Caco-2 (cell line): ENCODE measurements at regions not wholly inside any gene's neighbourhood (a gene's known extent, or its start where the extent isn't known, plus 50 kb on each side); places are given as distances from the start of the nearest gene placed in this dataset.
A peak's percentile ranks its signal among the peaks of the same experiment; 100 is the strongest.

Experiments used
- BruUV-seq: library from RNA; stranded (reverse); fragments of 400-500 nt; replicated peaks from 2 replicates; lab custom pipeline; 2021; lab: Mats Ljungman, UMichigan
- CTCF ChIA-PET: fragments of 300-600 bp; sonication (Branson Sonifier 250); formaldehyde crosslinking; loops from one replicate; lab custom pipeline; 2022; ENCODE audit warnings: antibody characterized with exemption; lab: Charles Lee
- POLR2A ChIA-PET: fragments of 300-600 bp; sonication (Branson Sonifier 250); formaldehyde crosslinking; loops from one replicate; lab custom pipeline; 2022; ENCODE audit warnings: antibody characterized with exemption; lab: Charles Lee
- DNase-seq, 2 experiments: peaks; one replicate each; pipeline versions ENCODE4 v3.0.0 to v3.0.0-alpha.2; 2020 to 2022
- H3K27me3 ChIP-seq: replicated peaks from 2 replicates; pipeline ENCODE4 v1.6.0; 2011; ENCODE audit warnings: low read length; ENCODE audit not compliant: control insufficient read depth, insufficient read depth
- H3K36me3 ChIP-seq: 2 replicates; pipeline ENCODE4 v1.5.1; 2011; ENCODE audit warnings: low read length; ENCODE audit not compliant: control insufficient read depth, insufficient read depth
- H3K4me1 ChIP-seq: fragments of 250-450 bp; sonication (Bioruptor Pico); 2 replicates; pipeline ENCODE4 v1.5.1; 2020; ENCODE audit warnings: mild to moderate bottlenecking
- H3K4me3 ChIP-seq: 2 replicates; pipeline ENCODE4 v1.5.1; 2011; ENCODE audit warnings: low read depth, mild to moderate bottlenecking, control low read depth, low read length
- H3K9me3 ChIP-seq: fragments of 250-450 bp; sonication (Bioruptor Pico); 2 replicates; pipeline ENCODE4 v1.5.1; 2020; ENCODE audit warnings: mild to moderate bottlenecking, moderate library complexity
- H3K27ac Mint-ChIP-seq: one replicate; pipeline ENCODE4 v1.8.0; 2022; ENCODE audit warnings: mixed read lengths; ENCODE audit not compliant: unreplicated experiment
- H3K27me3 Mint-ChIP-seq: one replicate; pipeline ENCODE4 v1.8.0; 2022; ENCODE audit warnings: mixed read lengths; ENCODE audit not compliant: insufficient read depth, unreplicated experiment
- H3K36me3 Mint-ChIP-seq: one replicate; pipeline ENCODE4 v1.8.0; 2022; ENCODE audit warnings: mild to moderate bottlenecking, mixed read lengths; ENCODE audit not compliant: insufficient read depth, unreplicated experiment
- H3K4me1 Mint-ChIP-seq: one replicate; pipeline ENCODE4 v1.8.0; 2022; ENCODE audit warnings: low read depth, mixed read lengths; ENCODE audit not compliant: unreplicated experiment
- H3K4me3 Mint-ChIP-seq: one replicate; pipeline ENCODE4 v1.8.0; 2022; ENCODE audit warnings: mild to moderate bottlenecking, moderate library complexity, mixed read lengths; ENCODE audit not compliant: unreplicated experiment
- H3K9me3 Mint-ChIP-seq: one replicate; pipeline ENCODE4 v1.8.0; 2022; ENCODE audit warnings: mixed read lengths; ENCODE audit not compliant: unreplicated experiment
- CTCF ChIP-seq, 2 experiments: fragments of 200-600 bp in 1 of 2; IDR thresholded peaks; 1 replicate in 1 of 2; 2 replicates in 1 of 2; pipeline versions ENCODE4 v1.5.1 to v1.8.0; 2011 to 2022; ENCODE audit warnings: antibody characterized with exemption in 1 of 2, control low read depth in 1 of 2, inconsistent platforms in 1 of 2, low read depth in 1 of 2, low read length in 1 of 2, mild to moderate bottlenecking in 1 of 2, moderate library complexity in 1 of 2; ENCODE audit not compliant: insufficient read depth in 1 of 2, severe bottlenecking in 1 of 2, unreplicated experiment in 1 of 2
- intact Hi-C: fragments of 100-400 bp; cut with micrococcal nuclease; formaldehyde crosslinking; loops from one replicate; pipeline ENCODE4 v1.10.0; 2022; ENCODE audit not compliant: unreplicated experiment

GRCh38 chr9:105114964-105115728 lies 129.3 kb upstream of the SLC44A1 start:
- intact Hi-C loops: loop anchor here (1.0 kb wide), 1 partner anchor 39 kb away; no protein-coding TSS in a partner anchor
- H3K27ac Mint-ChIP-seq: no peak overlapping the region
- BruUV-seq: no TSS peak
- no peak overlapping the region for H3K4me3 Mint-ChIP-seq
- Histone ChIP-seq H3K36me3 (no peaks in the 10 kb centered on the region), H3K4me1 (peaks cover 12% of the 10 kb centered on the region), H3K4me3 (no peak overlapping the region), H3K27me3 (no peaks in the 10 kb centered on the region), H3K9me3 (no peaks in the 10 kb centered on the region)
- CTCF ChIA-PET: interaction anchor here (0.7 kb wide), 1 partner anchor 69 kb away, joined by 3 read pairs; no protein-coding TSS in a partner anchor
- no peak for TF ChIP-seq CTCF (IDR thresholded peaks at IDR 0.05; ENCODE audit: insufficient read depth in 1 of 2, low read depth in 1 of 2, low read length in 1 of 2, severe bottlenecking in 1 of 2, unreplicated experiment in 1 of 2)
- H3K27me3 Mint-ChIP-seq: no peaks in the 10 kb centered on the region
- no peak for DNase-seq
- peaks cover 8% of the 10 kb centered on the region for H3K4me1 Mint-ChIP-seq
- POLR2A ChIA-PET: no interaction called here
- H3K36me3 Mint-ChIP-seq: no peaks in the 10 kb centered on the region
- H3K9me3 Mint-ChIP-seq: no peaks in the 10 kb centered on the region

DNA sequence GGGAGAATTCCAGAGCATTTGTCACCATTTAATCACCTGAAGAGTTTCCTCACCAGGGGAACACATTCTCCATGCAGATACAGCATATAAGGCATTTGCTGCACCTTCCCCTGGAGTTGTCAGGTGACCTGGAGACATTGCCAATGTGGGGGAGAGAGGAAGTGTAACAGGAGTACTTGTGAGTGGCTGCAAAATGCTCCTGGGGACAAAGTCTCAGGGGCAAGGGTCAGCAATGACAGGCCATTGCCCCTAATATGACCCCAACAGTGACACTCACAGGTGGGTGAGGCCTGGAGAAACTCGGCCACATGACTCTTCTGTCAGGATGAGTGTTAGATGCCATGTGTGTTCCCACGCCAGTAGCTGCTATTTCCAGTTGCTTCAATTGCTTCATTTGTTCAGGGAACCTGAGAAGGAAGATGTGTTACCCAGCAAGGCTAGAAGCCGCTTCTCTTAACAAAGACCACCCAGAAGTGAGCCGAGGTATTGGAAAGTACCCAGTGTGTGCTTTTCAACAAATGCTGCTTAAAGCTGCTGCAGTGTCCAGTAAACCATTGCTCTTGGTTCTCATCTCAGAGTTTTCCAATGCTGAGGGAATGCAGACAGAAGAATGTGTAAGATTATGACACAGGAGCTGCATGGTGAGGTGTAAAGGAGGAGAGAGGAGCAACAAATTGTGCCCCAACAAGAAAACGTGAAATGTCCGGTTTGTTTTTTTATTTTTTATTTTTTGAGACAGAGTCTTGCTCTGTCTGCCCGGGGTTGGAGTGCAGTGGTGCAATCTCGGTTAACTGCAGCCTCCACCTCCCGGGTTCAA lies 128.2 kb upstream of the SLC44A1 start:
- Histone ChIP-seq H3K27me3 (no peaks in the 10 kb centered on the region), H3K36me3 (no peaks in the 10 kb centered on the region), H3K4me3 (no peak overlapping the region), H3K9me3 (peaks cover 6% of the 10 kb centered on the region; the same call in 1 of the 2 replicates), H3K4me1 (peaks cover 12% of the 10 kb centered on the region)
- Mint-ChIP-seq H3K9me3 (peaks cover 8% of the 10 kb centered on the region), H3K4me3 (no peak overlapping the region), H3K27ac (no peak overlapping the region), H3K36me3 (no peaks in the 10 kb centered on the region), H3K27me3 (no peaks in the 10 kb centered on the region), H3K4me1 (peaks cover 8% of the 10 kb centered on the region)
- TF ChIP-seq CTCF (IDR thresholded peaks at IDR 0.05; ENCODE audit: insufficient read depth in 1 of 2, low read depth in 1 of 2, low read length in 1 of 2, severe bottlenecking in 1 of 2, unreplicated experiment in 1 of 2): no peak
- CTCF ChIA-PET: no interaction called here
- peak; percentile 27 to 68 for DNase-seq
- POLR2A ChIA-PET: no interaction called here
- no TSS peak for BruUV-seq
- intact Hi-C loops: no loop called here

DNA sequence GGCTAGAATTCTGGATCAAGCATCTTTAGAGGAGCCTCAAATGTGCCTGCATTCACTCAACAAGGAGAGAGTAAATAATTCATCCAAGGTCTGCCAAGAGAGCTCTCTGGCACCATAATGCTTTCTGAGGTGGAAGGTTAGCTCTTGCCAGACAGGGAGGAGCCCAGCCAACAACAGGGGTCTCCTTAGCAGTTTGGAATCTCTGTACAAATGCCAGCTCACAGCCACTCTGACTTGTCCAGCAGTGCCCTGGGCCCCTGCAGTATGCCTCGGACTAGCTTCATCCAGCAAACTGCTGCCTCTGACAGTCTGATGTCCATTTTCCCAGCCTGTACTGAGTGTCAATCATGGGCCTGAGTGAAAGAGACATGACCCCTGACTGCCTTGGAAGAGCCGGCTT lies 127.2 kb upstream of the SLC44A1 start:
- Histone ChIP-seq H3K4me1 (peaks cover 12% of the 10 kb centered on the region), H3K27me3 (no peaks in the 10 kb centered on the region), H3K9me3 (peaks cover 9% of the 10 kb centered on the region; the same call in 1 of the 2 replicates), H3K36me3 (no peaks in the 10 kb centered on the region), H3K4me3 (no peak overlapping the region)
- CTCF ChIA-PET: no interaction called here
- no peak for TF ChIP-seq CTCF (IDR thresholded peaks at IDR 0.05; ENCODE audit: insufficient read depth in 1 of 2, low read depth in 1 of 2, low read length in 1 of 2, severe bottlenecking in 1 of 2, unreplicated experiment in 1 of 2)
- no peaks in the 10 kb centered on the region for H3K36me3 Mint-ChIP-seq
- no peak for DNase-seq
- BruUV-seq: no TSS peak
- no peak overlapping the region for H3K4me3 Mint-ChIP-seq
- POLR2A ChIA-PET: no interaction called here
- H3K27me3 Mint-ChIP-seq: no peaks in the 10 kb centered on the region
- intact Hi-C loops: no loop called here
- H3K9me3 Mint-ChIP-seq: peaks cover 8% of the 10 kb centered on the region
- peaks cover 8% of the 10 kb centered on the region for H3K4me1 Mint-ChIP-seq
- no peak overlapping the region for H3K27ac Mint-ChIP-seq
